HCT116 (cell line): ENCODE measurements at regions not wholly inside any gene's neighbourhood (a gene's known extent, or its start where the extent isn't known, plus 50 kb on each side); places are given as distances from the start of the nearest gene placed in this dataset.

Source experiments
- ATAC-seq: fragments of 200-7000 bp; cut with Tn5 transposase; 2 replicates; pipeline ENCODE4 v1.9.1; 2020; ENCODE audit warnings: mild to moderate bottlenecking, moderate library complexity
- BruUV-seq: library from RNA; stranded (reverse); fragments of 400-500 nt; replicated peaks from 2 replicates; lab custom pipeline; 2021; lab: Mats Ljungman, UMichigan
- CTCF ChIA-PET: fragments of 300-600 bp; sonication (Branson Sonifier 250); formaldehyde crosslinking; loops from one replicate; lab custom pipeline; 2021; ENCODE audit warnings: antibody characterized with exemption; lab: Charles Lee
- POLR2A ChIA-PET: fragments of 300-600, 350-600 bp; sonication (Branson Sonifier 250); formaldehyde crosslinking; loops from one replicate; lab custom pipeline; 2021; ENCODE audit warnings: antibody characterized with exemption; lab: Charles Lee
- RAD21 ChIA-PET, 2 experiments: fragments of 300-600 bp; sonication (Branson Sonifier 250); formaldehyde crosslinking; loops; one replicate each; lab custom pipeline; 2023; ENCODE audit warnings: low total read pairs in 2 of 2; ENCODE audit not compliant: uncharacterized antibody in 2 of 2, unreplicated experiment in 2 of 2, low non-redundant PET in 1 of 2; lab: Charles Lee
- DNase-seq: peaks from one replicate; pipeline ENCODE4 v3.0.0-alpha.2; 2010; ENCODE audit warnings: low read depth, low spot score
- H2AFZ ChIP-seq: fragments of 200-600 bp; shearing (Covaris generic), sonication (generic); 2 replicates; pipeline ENCODE4 v1.6.1; 2017; ENCODE audit warnings: low read depth, mixed run types, mixed read lengths, antibody characterized with exemption, low read length; ENCODE audit not compliant: poor library complexity, severe bottlenecking
- H3K27ac ChIP-seq: 2 replicates; pipeline ENCODE4 v1.5.1; 2012; ENCODE audit warnings: low read depth, low read length
- H3K27me3 ChIP-seq: fragments of 200-600 bp; sonication (generic); 2 replicates; pipeline ENCODE4 v1.6.1; 2016; ENCODE audit warnings: mixed run types, low read length, mixed read lengths; ENCODE audit not compliant: insufficient read depth
- H3K36me3 ChIP-seq, 2 experiments: fragments of 200-500 bp in 1 of 2; fragments of 200-600 bp in 1 of 2; sonication (Bioruptor generic) in 1 of 2; sonication (generic) in 1 of 2; 2 replicates each; pipeline versions ENCODE4 v1.5.1 to v1.6.1; 2014 to 2016; ENCODE audit warnings: low read length in 2 of 2, inconsistent platforms in 1 of 2, mixed read lengths in 1 of 2, mixed run types in 1 of 2; ENCODE audit not compliant: insufficient read depth in 2 of 2, control insufficient read depth in 1 of 2
- H3K4me1 ChIP-seq, 2 experiments: fragments of 200-600 bp in 1 of 2; sonication (generic) in 1 of 2; 2 replicates each; pipeline versions ENCODE4 v1.5.1 to v1.6.1; 2012 to 2017; ENCODE audit warnings: low read length in 2 of 2, inconsistent platforms in 1 of 2, mild to moderate bottlenecking in 1 of 2, mixed read lengths in 1 of 2, mixed run types in 1 of 2, moderate library complexity in 1 of 2; ENCODE audit not compliant: insufficient read depth in 2 of 2, control insufficient read depth in 1 of 2
- H3K4me2 ChIP-seq: fragments of 200-600 bp; sonication (generic); 2 replicates; pipeline ENCODE4 v1.6.1; 2017; ENCODE audit warnings: mixed run types, low read length, mixed read lengths
- H3K4me3 ChIP-seq, 2 experiments: fragments of 200-600 bp in 1 of 2; sonication (generic) in 1 of 2; replicated peaks in 1 of 2; 2 replicates each; pipeline ENCODE4 v1.5.1; 2011 to 2016; ENCODE audit warnings: low read length in 2 of 2, control low read depth in 1 of 2, low read depth in 1 of 2, mild to moderate bottlenecking in 1 of 2, mixed read lengths in 1 of 2, mixed run types in 1 of 2
- H3K79me2 ChIP-seq: fragments of 200-600 bp; sonication (generic); 2 replicates; pipeline ENCODE4 v1.6.1; 2017; ENCODE audit warnings: mild to moderate bottlenecking, mixed run types, low read length, moderate library complexity, mixed read lengths; ENCODE audit not compliant: insufficient read depth
- H3K9ac ChIP-seq: fragments of 200-600 bp; sonication (generic); 2 replicates; pipeline ENCODE4 v1.6.1; 2016; ENCODE audit warnings: low read length, mixed read lengths
- H3K9me2 ChIP-seq: fragments of 200-600 bp; sonication (generic), shearing (Covaris generic); 2 replicates; pipeline ENCODE4 v1.6.1; 2017; ENCODE audit warnings: mixed run types, mild to moderate bottlenecking, moderate library complexity; ENCODE audit not compliant: insufficient read depth
- H3K9me3 ChIP-seq, 2 experiments: fragments of 200-500 bp in 1 of 2; fragments of 200-600 bp in 1 of 2; sonication (Bioruptor generic) in 1 of 2; sonication (generic) in 1 of 2; 2 replicates each; pipeline ENCODE4 v1.6.1; 2014 to 2017; ENCODE audit warnings: low read length in 2 of 2, mixed read lengths in 2 of 2, inconsistent platforms in 1 of 2, low read depth in 1 of 2, mild to moderate bottlenecking in 1 of 2, mixed run types in 1 of 2, moderate library complexity in 1 of 2; ENCODE audit not compliant: control insufficient read depth in 1 of 2, insufficient read depth in 1 of 2
- H4K20me1 ChIP-seq: fragments of 200-600 bp; sonication (generic), shearing (Covaris generic); 2 replicates; pipeline ENCODE4 v1.6.1; 2017; ENCODE audit warnings: mixed run types, mild to moderate bottlenecking, moderate library complexity; ENCODE audit not compliant: insufficient read depth
- CBX3 ChIP-seq: IDR thresholded peaks from 2 replicates; pipeline ENCODE4 v1.6.1; 2012; ENCODE audit warnings: low read depth
- CEBPB ChIP-seq: IDR thresholded peaks from 2 replicates; pipeline ENCODE4 v1.6.1; 2012; ENCODE audit warnings: low read depth
- CTCF ChIP-seq, 3 experiments: fragments of 200-600 bp in 1 of 3; sonication (generic) in 1 of 3; IDR thresholded peaks in 2 of 3; conservative IDR thresholded peaks in 1 of 3; 2 replicates each; pipeline ENCODE4 v1.5.1; 2012 to 2017; ENCODE audit warnings: low read depth in 2 of 3, low read length in 2 of 3, antibody characterized with exemption in 1 of 3, borderline replicate concordance in 1 of 3, control low read depth in 1 of 3, mild to moderate bottlenecking in 1 of 3, mixed read lengths in 1 of 3, mixed run types in 1 of 3, moderate library complexity in 1 of 3; ENCODE audit not compliant: insufficient read depth in 1 of 3
- EGR1 ChIP-seq: IDR thresholded peaks from 2 replicates; pipeline ENCODE4 v1.6.1; 2012; ENCODE audit warnings: low read depth
- ELF1 ChIP-seq: IDR thresholded peaks from 2 replicates; pipeline ENCODE4 v1.6.1; 2012; ENCODE audit warnings: low read depth, borderline replicate concordance
- EZH2phosphoT487 ChIP-seq: fragments of 200-600 bp; IDR thresholded peaks from 2 replicates; pipeline ENCODE4 v1.6.1; 2018; ENCODE audit warnings: antibody characterized with exemption, borderline replicate concordance
- FOSL1 ChIP-seq: IDR thresholded peaks from 2 replicates; pipeline ENCODE4 v1.6.1; 2012; ENCODE audit warnings: low read depth
- JUND ChIP-seq: IDR thresholded peaks from 2 replicates; pipeline ENCODE4 v1.6.1; 2012
- MAX ChIP-seq: IDR thresholded peaks from 2 replicates; pipeline ENCODE4 v1.6.1; 2012
- POLR2A ChIP-seq: IDR thresholded peaks from 2 replicates; pipeline ENCODE4 v1.7.0; 2011; ENCODE audit warnings: borderline replicate concordance; ENCODE audit not compliant: insufficient read depth, insufficient read length; ENCODE audit errors: extremely low read depth
- REST ChIP-seq: IDR thresholded peaks from 2 replicates; pipeline ENCODE4 v1.6.1; 2012; ENCODE audit warnings: low read depth
- SP1 ChIP-seq: IDR thresholded peaks from 2 replicates; pipeline ENCODE4 v1.6.1; 2012; ENCODE audit warnings: low read depth
- YY1 ChIP-seq: IDR thresholded peaks from 2 replicates; pipeline ENCODE4 v1.6.1; 2011; ENCODE audit warnings: low read length, low read depth, moderate library complexity, mild to moderate bottlenecking; ENCODE audit not compliant: insufficient replicate concordance; ENCODE audit errors: extremely low read depth
- ZBTB33 ChIP-seq: IDR thresholded peaks from 2 replicates; pipeline ENCODE4 v1.6.1; 2011; ENCODE audit warnings: mild to moderate bottlenecking, low read length, moderate library complexity; ENCODE audit not compliant: insufficient replicate concordance; ENCODE audit errors: extremely low read depth
- ZFX ChIP-seq: fragments of 450-650 bp; IDR thresholded peaks from 2 replicates; pipeline ENCODE4 v1.6.1; 2017
- intact Hi-C: fragments of 100-400 bp; cut with micrococcal nuclease; formaldehyde crosslinking; loops from 2 replicates; pipeline ENCODE4 v1.10.0; 2022

- CTCF ChIA-PET: no interaction called here
- BruUV-seq: no TSS peak
- no peak overlapping the region for H3K27ac ChIP-seq
- no peaks in the 10 kb centered on the region for H3K79me2 ChIP-seq
- POLR2A ChIA-PET: no interaction called here
- H3K4me2 ChIP-seq: no peak overlapping the region
- H3K36me3 ChIP-seq: no peaks in the 10 kb centered on the region
- no peak overlapping the region for H3K4me3 ChIP-seq
- no peak overlapping the region for H3K9ac ChIP-seq
- no peaks in the 10 kb centered on the region for H4K20me1 ChIP-seq
- RAD21 ChIA-PET: no interaction called here
- ATAC-seq: no peak
- intact Hi-C loops: no loop called here
- no peaks in the 10 kb centered on the region for H3K27me3 ChIP-seq
- DNase-seq: no peak
- no peak overlapping the region for H2AFZ ChIP-seq
- no peaks in the 10 kb centered on the region; the same call in 1 of the 2 replicates for H3K9me2 ChIP-seq
- H3K9me3 ChIP-seq: no peaks in the 10 kb centered on the region
- no peaks in the 10 kb centered on the region for H3K4me1 ChIP-seq
- TF ChIP-seq ZBTB33 (no peak), POLR2A (no peak), ELF1 (no peak), SP1 (no peak), FOSL1 (no peak), YY1 (no peak), EZH2phosphoT487 (no peak), MAX (no peak), ZFX (no peak), CBX3 (no peak), EGR1 (no peak), CEBPB (no peak), CTCF (IDR thresholded peaks at IDR 0.05 in 2 of 3, conservative IDR thresholded peaks at IDR 0.05 in 1 of 3; ENCODE audit: borderline replicate concordance in 1 of 3, insufficient read depth in 1 of 3, low read depth in 2 of 3, low read length in 2 of 3) (no peak), JUND (no peak), REST (no peak)
Observed at GRCh38 chr1:101540161-101540560, 303.3 kb downstream of the S1PR1 start.
